WTC11 (cell line): ENCODE measurements at regions not wholly inside any gene's neighbourhood (a gene's known extent, or its start where the extent isn't known, plus 50 kb on each side); places are given as distances from the start of the nearest gene placed in this dataset.

ENCODE experiments used
- ATAC-seq: fragments of 200-7000 bp; cut with Tn5 transposase; 2 replicates; pipeline ENCODE4 v1.10.0; 2021; ENCODE audit warnings: mild to moderate bottlenecking, moderate library complexity
- CTCF ChIA-PET: fragments of 300-600 bp; sonication (Branson Sonifier 250); formaldehyde crosslinking; loops from one replicate; lab custom pipeline; 2021; ENCODE audit warnings: antibody characterized with exemption; lab: Charles Lee
- POLR2A ChIA-PET: fragments of 350-600 bp; sonication (Branson Sonifier 250); formaldehyde crosslinking; loops from one replicate; lab custom pipeline; 2021; ENCODE audit warnings: antibody characterized with exemption; lab: Charles Lee
- DNase-seq: peaks from one replicate; pipeline ENCODE4 v3.0.0; 2021; ENCODE audit warnings: low spot score
- H3K27ac Mint-ChIP-seq: 2 replicates; pipeline ENCODE4 v1.8.0; 2021; ENCODE audit warnings: mixed read lengths
- H3K27me3 Mint-ChIP-seq: 2 replicates; pipeline ENCODE4 v1.8.0; 2021; ENCODE audit warnings: low read depth, mild to moderate bottlenecking, moderate library complexity, mixed read lengths
- H3K36me3 Mint-ChIP-seq: 2 replicates; pipeline ENCODE4 v1.8.0; 2021; ENCODE audit warnings: mixed read lengths
- H3K4me1 Mint-ChIP-seq: 2 replicates; pipeline ENCODE4 v1.8.0; 2022; ENCODE audit warnings: mixed read lengths
- H3K4me3 Mint-ChIP-seq: 2 replicates; pipeline ENCODE4 v1.8.0; 2021; ENCODE audit warnings: mild to moderate bottlenecking, moderate library complexity, mixed read lengths
- H3K9me3 Mint-ChIP-seq: 2 replicates; pipeline ENCODE4 v1.8.0; 2021; ENCODE audit warnings: mixed read lengths
- CBFB ChIP-seq: sonication (generic); formaldehyde crosslinking; IDR thresholded peaks from 2 replicates; pipeline ENCODE4 v1.8.1; 2022; ENCODE audit warnings: mild to moderate bottlenecking, low read depth, missing genetic modification reagents
- CDX4 ChIP-seq: fragments of 250-450 bp; sonication (Bioruptor Pico); IDR thresholded peaks from 2 replicates; pipeline ENCODE4 v1.9.0; 2021; ENCODE audit warnings: moderate library complexity, mild to moderate bottlenecking, inconsistent platforms, borderline replicate concordance
- E2F1 ChIP-seq: sonication (generic); formaldehyde crosslinking; IDR thresholded peaks from 2 replicates; pipeline ENCODE4 v1.8.0; 2022; ENCODE audit warnings: mild to moderate bottlenecking, missing genetic modification reagents
- FOXK1 ChIP-seq: sonication (generic); formaldehyde crosslinking; IDR thresholded peaks from 2 replicates; pipeline ENCODE4 v1.8.0; 2022; ENCODE audit warnings: mild to moderate bottlenecking, moderate library complexity, missing genetic modification reagents
- GABPB1 ChIP-seq: sonication (generic); formaldehyde crosslinking; IDR thresholded peaks from 2 replicates; pipeline ENCODE4 v1.8.1; 2023; ENCODE audit warnings: mild to moderate bottlenecking, missing genetic modification reagents
- NFATC4 ChIP-seq: fragments of 250-450 bp; sonication (Bioruptor Pico); IDR thresholded peaks from 2 replicates; pipeline ENCODE4 v1.9.0; 2021; ENCODE audit warnings: mild to moderate bottlenecking
- NFE2L1 ChIP-seq: sonication (generic); formaldehyde crosslinking; IDR thresholded peaks from 2 replicates; pipeline ENCODE4 v1.8.1; 2023; ENCODE audit warnings: missing genetic modification reagents
- NR3C1 ChIP-seq: sonication (generic); formaldehyde crosslinking; conservative IDR thresholded peaks from 2 replicates; pipeline ENCODE4 v1.8.1; 2023; ENCODE audit warnings: low read depth, mild to moderate bottlenecking, missing genetic modification reagents
- PRRX2 ChIP-seq: fragments of 250-450 bp; sonication (Bioruptor Pico); IDR thresholded peaks from 2 replicates; pipeline ENCODE4 v1.8.0; 2021; ENCODE audit warnings: mild to moderate bottlenecking
- SMAD3 ChIP-seq: sonication (generic); formaldehyde crosslinking; IDR thresholded peaks from 2 replicates; pipeline ENCODE4 v1.8.0; 2022; ENCODE audit warnings: missing genetic modification reagents, mild to moderate bottlenecking, borderline replicate concordance
- SMAD4 ChIP-seq: sonication (generic); formaldehyde crosslinking; IDR thresholded peaks from 2 replicates; pipeline ENCODE4 v1.8.0; 2022; ENCODE audit warnings: mild to moderate bottlenecking, missing genetic modification reagents
- SOX15 ChIP-seq: fragments of 250-450 bp; sonication (Bioruptor Pico); IDR thresholded peaks from 2 replicates; pipeline ENCODE4 v1.9.0; 2021; ENCODE audit warnings: mild to moderate bottlenecking
- TCF7 ChIP-seq: sonication (generic); formaldehyde crosslinking; IDR thresholded peaks from 2 replicates; pipeline ENCODE4 v1.8.0; 2022; ENCODE audit warnings: mild to moderate bottlenecking, low read depth, missing genetic modification reagents, moderate library complexity
- TEAD4 ChIP-seq: sonication (generic); formaldehyde crosslinking; IDR thresholded peaks from 2 replicates; pipeline ENCODE4 v1.8.0; 2022; ENCODE audit warnings: mild to moderate bottlenecking, missing genetic modification reagents
- TP53 ChIP-seq: sonication (generic); formaldehyde crosslinking; IDR thresholded peaks from 2 replicates; pipeline ENCODE4 v1.8.1; 2023; ENCODE audit warnings: mild to moderate bottlenecking, missing genetic modification reagents
- ZNF219 ChIP-seq: sonication (generic); formaldehyde crosslinking; IDR thresholded peaks from 2 replicates; pipeline ENCODE4 v1.8.0; 2023; ENCODE audit warnings: missing genetic modification reagents, mild to moderate bottlenecking, borderline replicate concordance
- ZNF232 ChIP-seq: sonication (generic); formaldehyde crosslinking; IDR thresholded peaks from 2 replicates; pipeline ENCODE4 v1.8.0; 2022; ENCODE audit warnings: mild to moderate bottlenecking, missing genetic modification reagents
- ZNF263 ChIP-seq: sonication (generic); formaldehyde crosslinking; IDR thresholded peaks from 2 replicates; pipeline ENCODE4 v1.8.1; 2022; ENCODE audit warnings: low read depth, mild to moderate bottlenecking, moderate library complexity, missing genetic modification reagents
- ZNF396 ChIP-seq: fragments of 250-450 bp; sonication (Bioruptor Pico); IDR thresholded peaks from 2 replicates; pipeline ENCODE4 v1.8.0; 2021; ENCODE audit warnings: mild to moderate bottlenecking, moderate library complexity, borderline replicate concordance
- TF ChIP-seq, protein P1 (sequence below): sonication (generic); formaldehyde crosslinking; IDR thresholded peaks from 2 replicates; pipeline ENCODE4 v1.8.1; 2022; ENCODE audit warnings: mild to moderate bottlenecking, moderate library complexity, missing genetic modification reagents
- TF ChIP-seq, protein P2 (sequence below): fragments of 250-450 bp; sonication (Bioruptor Pico); IDR thresholded peaks from 2 replicates; pipeline ENCODE4 v1.9.0; 2021; ENCODE audit warnings: mild to moderate bottlenecking
- TF ChIP-seq, protein P3 (sequence below): sonication (generic); formaldehyde crosslinking; IDR thresholded peaks from 2 replicates; pipeline ENCODE4 v1.8.0; 2023; ENCODE audit warnings: missing genetic modification reagents
- TF ChIP-seq, protein P4 (sequence below): fragments of 250-450 bp; sonication (Bioruptor Pico); IDR thresholded peaks from 2 replicates; pipeline ENCODE4 v1.8.0; 2021; ENCODE audit warnings: mild to moderate bottlenecking
- TF ChIP-seq, protein P5 (sequence below): sonication (generic); formaldehyde crosslinking; IDR thresholded peaks from 2 replicates; pipeline ENCODE4 v1.8.0; 2022; ENCODE audit warnings: mild to moderate bottlenecking, missing genetic modification reagents

DNA sequence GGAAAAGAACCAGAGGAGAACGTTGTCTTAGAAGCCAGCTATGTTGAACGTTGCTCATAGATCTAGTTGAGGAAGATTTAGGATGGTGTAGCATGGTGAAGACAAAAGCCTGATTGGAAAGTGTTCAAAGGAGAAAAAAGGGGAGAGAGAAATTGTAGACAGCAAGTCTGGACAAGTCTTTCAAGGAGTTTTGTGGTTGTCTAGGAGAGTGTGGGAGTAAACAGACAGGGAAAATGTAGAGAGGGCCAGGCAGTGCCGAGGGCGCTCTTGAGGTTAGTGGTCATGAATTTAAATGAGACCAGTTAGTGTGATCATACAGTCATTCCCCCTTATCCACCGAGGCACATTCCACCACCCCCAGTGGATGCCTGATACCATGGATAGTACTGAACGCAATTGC is 167.5 kb upstream of the IL12A start:
- no peak for DNase-seq
- TF ChIP-seq ZNF396 (CRISPR knock-in tag) (no peak), CDX4 (CRISPR knock-in tag) (no peak), TP53 (CRISPR knock-in tag) (no peak), TCF7 (CRISPR knock-in tag) (no peak), ZNF232 (no peak), E2F1 (CRISPR knock-in tag) (no peak), NFATC4 (CRISPR knock-in tag) (no peak), NR3C1 (no peak), SMAD3 (CRISPR knock-in tag) (no peak), ZNF263 (CRISPR knock-in tag) (no peak)
- ChIA-PET POLR2A (no interaction called here), CTCF (no interaction called here)
- Mint-ChIP-seq H3K36me3 (no peaks in the 10 kb centered on the region), H3K4me1 (peaks cover 21% of the 10 kb centered on the region), H3K4me3 (no peak overlapping the region), H3K27me3 (no peaks in the 10 kb centered on the region), H3K9me3 (no peaks in the 10 kb centered on the region), H3K27ac (no peak overlapping the region)
- no peak for ATAC-seq

- no peaks in the 10 kb centered on the region for H3K27me3 Mint-ChIP-seq
- ATAC-seq (no peak), DNase-seq (no peak)
- TF ChIP-seq NFE2L1 (CRISPR knock-in tag) (no peak), SMAD4 (CRISPR knock-in tag) (no peak), SOX15 (CRISPR knock-in tag) (no peak), FOXK1 (CRISPR knock-in tag) (no peak), ZNF219 (CRISPR knock-in tag) (no peak), PRRX2 (CRISPR knock-in tag) (no peak)
- TF ChIP-seq, protein P1, sequence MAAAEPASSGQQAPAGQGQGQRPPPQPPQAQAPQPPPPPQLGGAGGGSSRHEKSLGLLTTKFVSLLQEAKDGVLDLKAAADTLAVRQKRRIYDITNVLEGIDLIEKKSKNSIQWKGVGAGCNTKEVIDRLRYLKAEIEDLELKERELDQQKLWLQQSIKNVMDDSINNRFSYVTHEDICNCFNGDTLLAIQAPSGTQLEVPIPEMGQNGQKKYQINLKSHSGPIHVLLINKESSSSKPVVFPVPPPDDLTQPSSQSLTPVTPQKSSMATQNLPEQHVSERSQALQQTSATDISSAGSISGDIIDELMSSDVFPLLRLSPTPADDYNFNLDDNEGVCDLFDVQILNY (CRISPR knock-in tag) = no peak
- TF ChIP-seq, protein P2, sequence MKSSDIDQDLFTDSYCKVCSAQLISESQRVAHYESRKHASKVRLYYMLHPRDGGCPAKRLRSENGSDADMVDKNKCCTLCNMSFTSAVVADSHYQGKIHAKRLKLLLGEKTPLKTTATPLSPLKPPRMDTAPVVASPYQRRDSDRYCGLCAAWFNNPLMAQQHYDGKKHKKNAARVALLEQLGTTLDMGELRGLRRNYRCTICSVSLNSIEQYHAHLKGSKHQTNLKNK (CRISPR knock-in tag) = no peak
- TF ChIP-seq, protein P3, sequence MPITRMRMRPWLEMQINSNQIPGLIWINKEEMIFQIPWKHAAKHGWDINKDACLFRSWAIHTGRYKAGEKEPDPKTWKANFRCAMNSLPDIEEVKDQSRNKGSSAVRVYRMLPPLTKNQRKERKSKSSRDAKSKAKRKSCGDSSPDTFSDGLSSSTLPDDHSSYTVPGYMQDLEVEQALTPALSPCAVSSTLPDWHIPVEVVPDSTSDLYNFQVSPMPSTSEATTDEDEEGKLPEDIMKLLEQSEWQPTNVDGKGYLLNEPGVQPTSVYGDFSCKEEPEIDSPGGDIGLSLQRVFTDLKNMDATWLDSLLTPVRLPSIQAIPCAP (CRISPR knock-in tag) = no peak
- ChIA-PET CTCF (no interaction called here), POLR2A (no interaction called here)
- H3K4me1 Mint-ChIP-seq = peaks cover 21% of the 10 kb centered on the region
- no peak overlapping the region for H3K27ac Mint-ChIP-seq
- no peak overlapping the region for H3K4me3 Mint-ChIP-seq
- H3K36me3 Mint-ChIP-seq = no peaks in the 10 kb centered on the region
- no peaks in the 10 kb centered on the region for H3K9me3 Mint-ChIP-seq
Observed at GRCh38 chr3:159821736-159822135, 166.9 kb upstream of the IL12A start.

GRCh38 chr3:159823780-159824179 is 164.9 kb upstream of the IL12A start:
- no peak for ATAC-seq
- H3K27ac Mint-ChIP-seq = no peak overlapping the region
- H3K9me3 Mint-ChIP-seq = no peaks in the 10 kb centered on the region
- no peak for DNase-seq
- H3K27me3 Mint-ChIP-seq = no peaks in the 10 kb centered on the region
- no peaks in the 10 kb centered on the region for H3K36me3 Mint-ChIP-seq
- H3K4me1 Mint-ChIP-seq = peaks cover 13% of the 10 kb centered on the region
- no peak overlapping the region for H3K4me3 Mint-ChIP-seq
- ChIA-PET CTCF (interaction anchor here (0.7 kb wide), 1 partner anchor 166 kb away, joined by 3 read pairs; no protein-coding TSS in a partner anchor), POLR2A (no interaction called here)
- TF ChIP-seq TP53 (CRISPR knock-in tag) (no peak), NFE2L1 (CRISPR knock-in tag) (no peak), GABPB1 (CRISPR knock-in tag) (no peak), CBFB (CRISPR knock-in tag) (no peak), TEAD4 (CRISPR knock-in tag) (no peak)
- TF ChIP-seq, protein P4, sequence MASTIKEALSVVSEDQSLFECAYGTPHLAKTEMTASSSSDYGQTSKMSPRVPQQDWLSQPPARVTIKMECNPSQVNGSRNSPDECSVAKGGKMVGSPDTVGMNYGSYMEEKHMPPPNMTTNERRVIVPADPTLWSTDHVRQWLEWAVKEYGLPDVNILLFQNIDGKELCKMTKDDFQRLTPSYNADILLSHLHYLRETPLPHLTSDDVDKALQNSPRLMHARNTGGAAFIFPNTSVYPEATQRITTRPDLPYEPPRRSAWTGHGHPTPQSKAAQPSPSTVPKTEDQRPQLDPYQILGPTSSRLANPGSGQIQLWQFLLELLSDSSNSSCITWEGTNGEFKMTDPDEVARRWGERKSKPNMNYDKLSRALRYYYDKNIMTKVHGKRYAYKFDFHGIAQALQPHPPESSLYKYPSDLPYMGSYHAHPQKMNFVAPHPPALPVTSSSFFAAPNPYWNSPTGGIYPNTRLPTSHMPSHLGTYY (CRISPR knock-in tag) = no peak
- TF ChIP-seq, protein P5, sequence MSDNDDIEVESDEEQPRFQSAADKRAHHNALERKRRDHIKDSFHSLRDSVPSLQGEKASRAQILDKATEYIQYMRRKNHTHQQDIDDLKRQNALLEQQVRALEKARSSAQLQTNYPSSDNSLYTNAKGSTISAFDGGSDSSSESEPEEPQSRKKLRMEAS (CRISPR knock-in tag) = no peak
- TF ChIP-seq, protein P1 (CRISPR knock-in tag) = no peak
- TF ChIP-seq, protein P2 (CRISPR knock-in tag) = no peak
